NCI-H345 treated with DMSO at 0.1 percent for 48 hours (cell line): ENCODE measurements at regions not wholly inside any gene's neighbourhood (a gene's known extent, or its start where the extent isn't known, plus 50 kb on each side); places are given as distances from the start of the nearest gene placed in this dataset.
A peak's percentile ranks its signal among the peaks of the same experiment; 100 is the strongest.

Experiments
- DNase-seq: peaks from one replicate; lab custom pipeline; 2025; ENCODE audit not compliant: unreplicated experiment; lab: John Stamatoyannopoulos, UW

- no peak for DNase-seq
Observed at GRCh38 chr15:88707771-88708654, 69.2 kb downstream of the ISG20 start.

- no peak for DNase-seq
Observed at GRCh38 chr15:88708655-88709054, 69.8 kb downstream of the ISG20 start.

GRCh38 chr15:88710027-88710715, 71.4 kb downstream of the ISG20 start:
- no peak for DNase-seq

GRCh38 chr15:88711806-88712205, 73.0 kb downstream of the ISG20 start:
- no peak for DNase-seq

- no peak for DNase-seq
Observed at GRCh38 chr15:88714782-88715372, 76.1 kb downstream of the ISG20 start.

GRCh38 chr15:88716543-88717381, 77.9 kb downstream of the ISG20 start:
- no peak for DNase-seq

- DNase-seq: no peak
Observed at GRCh38 chr15:88717382-88718031, 78.7 kb downstream of the ISG20 start.

- DNase-seq: no peak
Observed at GRCh38 chr15:88718731-88719130, 79.9 kb downstream of the ISG20 start.

GRCh38 chr15:88719654-88720053, 80.8 kb downstream of the ISG20 start:
- DNase-seq: peak; percentile 21

- no peak for DNase-seq
Observed at GRCh38 chr15:88725305-88726210, 77.7 kb upstream of the ACAN start.

- DNase-seq: no peak
Observed at GRCh38 chr15:88727439-88727838, 75.8 kb upstream of the ACAN start.

GRCh38 chr15:88729581-88729980, 73.7 kb upstream of the ACAN start:
- no peak for DNase-seq

- DNase-seq: no peak
Observed at GRCh38 chr15:88730751-88731150, 72.5 kb upstream of the ACAN start.

GRCh38 chr15:88735212-88735611, 68.0 kb upstream of the ACAN start:
- DNase-seq: no peak

- DNase-seq: no peak
Observed at GRCh38 chr15:88736204-88736603, 67.0 kb upstream of the ACAN start.

GRCh38 chr15:88738796-88739195, 64.4 kb upstream of the ACAN start:
- DNase-seq: no peak

- DNase-seq: no peak
Observed at GRCh38 chr15:88739541-88739940, 63.7 kb upstream of the ACAN start.

- DNase-seq: no peak
Observed at GRCh38 chr15:88740356-88740755, 62.9 kb upstream of the ACAN start.

- no peak for DNase-seq
Observed at GRCh38 chr15:88741046-88741445, 62.2 kb upstream of the ACAN start.

GRCh38 chr15:88741671-88742070, 61.6 kb upstream of the ACAN start:
- DNase-seq: no peak
